ENCODE measurements at regions not wholly inside any gene's neighbourhood (a gene's known extent, or its start where the extent isn't known, plus 50 kb on each side); places are given as distances from the start of the nearest gene placed in this dataset.

- Histone ChIP-seq H4K8ac (replicated peaks; ENCODE audit: insufficient read length, low read depth, low read length) (no peak overlapping the region), H3K79me2 (ENCODE audit: insufficient read depth, low read length) (no peaks in the 10 kb centered on the region), H3K27ac (ENCODE audit: insufficient read length, low read depth, low read length) (no peak overlapping the region), H3K18ac (ENCODE audit: insufficient read length, low read depth, low read length) (no peak overlapping the region), H2BK12ac (ENCODE audit: insufficient read length, low read depth, low read length) (no peak overlapping the region), H3K14ac (ENCODE audit: insufficient read depth, low read length) (no peak overlapping the region), H2BK120ac (ENCODE audit: low read depth, low read length, poor library complexity, severe bottlenecking) (no peak overlapping the region), H3K9ac (ENCODE audit: extremely low read depth, insufficient read length, low read length) (no peak overlapping the region), H3K23me2 (ENCODE audit: insufficient read length, low read depth, low read length, poor library complexity, severe bottlenecking) (no peaks in the 10 kb centered on the region), H3K56ac (ENCODE audit: insufficient read length, low read depth, low read length) (no peak overlapping the region), H2AFZ (ENCODE audit: low read length) (no peak overlapping the region), H3K23ac (ENCODE audit: insufficient read length, low read depth, low read length) (no peak overlapping the region), H3K27me3 (ENCODE audit: insufficient read depth, low read length) (no peaks in the 10 kb centered on the region), H3K4me2 (ENCODE audit: insufficient read depth, insufficient read length, low read length) (no peak overlapping the region), H3K4ac (ENCODE audit: low read depth, low read length) (no peak overlapping the region), H3K79me1 (ENCODE audit: insufficient read depth, low read depth, low read length, poor library complexity, severe bottlenecking) (no peaks in the 10 kb centered on the region), H4K5ac (ENCODE audit: insufficient read length, low read depth, low read length) (no peak overlapping the region), H4K20me1 (ENCODE audit: control insufficient read depth, insufficient read depth, insufficient read length) (no peaks in the 10 kb centered on the region), H3T11ph (ENCODE audit: low read length) (no peak overlapping the region), H4K91ac (ENCODE audit: insufficient read length, low read depth, low read length) (no peak overlapping the region), H2BK15ac (ENCODE audit: low read depth, low read length) (no peak overlapping the region), H2AK5ac (ENCODE audit: insufficient read length, low read length) (no peak overlapping the region), H3K9me3 (ENCODE audit: control insufficient read depth, low read depth, low read length) (no peaks in the 10 kb centered on the region), H3K4me1 (ENCODE audit: insufficient read depth, low read length) (no peaks in the 10 kb centered on the region), H2BK5ac (ENCODE audit: insufficient read length, low read length) (no peak overlapping the region), H2BK20ac (ENCODE audit: low read depth, low read length, poor library complexity, severe bottlenecking) (no peak overlapping the region)
- TF ChIP-seq CTCF (conservative IDR thresholded peaks at IDR 0.05) = no peak
- Mint-ChIP-seq H3K36me3 (ENCODE audit: insufficient read depth in 1 of 3, low read depth in 3 of 3) (no peaks in the 10 kb centered on the region; a peak in 1 of 7 replicates), H3K4me3 (no peak overlapping the region), H3K9me3 (no peaks in the 10 kb centered on the region), H3K27me3 (ENCODE audit: low read depth) (no peaks in the 10 kb centered on the region), H3K27ac (no peak overlapping the region), H3K4me1 (no peaks in the 10 kb centered on the region)
- DNase-seq = no peak
Observed at GRCh38 chr6:48998574-48998973, 464.5 kb downstream of the MMUT start.

All from H9 (cell line).